ENCODE measurements at regions not wholly inside any gene's neighbourhood (a gene's known extent, or its start where the extent isn't known, plus 50 kb on each side); places are given as distances from the start of the nearest gene placed in this dataset.

- no peak for TF ChIP-seq CTCF (conservative IDR thresholded peaks at IDR 0.05)
- no peak for TF ChIP-seq EZH2 (IDR thresholded peaks at IDR 0.05; ENCODE audit: low read depth)
Measured at GRCh38 chr2:2562867-2563266, 231.8 kb upstream of the MYT1L start.

Measured in PC-9 (cell line).